ENCODE measurements at regions not wholly inside any gene's neighbourhood (a gene's known extent, or its start where the extent isn't known, plus 50 kb on each side); places are given as distances from the start of the nearest gene placed in this dataset.

GRCh38 chr20:43863821-43864544 is 50.7 kb upstream of the TOX2 start:
- no peak for DNase-seq (ENCODE audit: extremely low read depth, insufficient read length)
- no peaks in the 10 kb centered on the region for H3K36me3 ChIP-seq (ENCODE audit: control insufficient read depth, insufficient read depth, low read length)
- H3K4me3 ChIP-seq (replicated peaks; ENCODE audit: low read depth, low read length) = no peak overlapping the region
- no peak for TF ChIP-seq CTCF (IDR thresholded peaks at IDR 0.05; ENCODE audit: insufficient read depth, low read length, poor library complexity, severe bottlenecking)
- H3K27me3 ChIP-seq (replicated peaks; ENCODE audit: control insufficient read depth, insufficient read depth, low read length) = no peaks in the 10 kb centered on the region

DNA sequence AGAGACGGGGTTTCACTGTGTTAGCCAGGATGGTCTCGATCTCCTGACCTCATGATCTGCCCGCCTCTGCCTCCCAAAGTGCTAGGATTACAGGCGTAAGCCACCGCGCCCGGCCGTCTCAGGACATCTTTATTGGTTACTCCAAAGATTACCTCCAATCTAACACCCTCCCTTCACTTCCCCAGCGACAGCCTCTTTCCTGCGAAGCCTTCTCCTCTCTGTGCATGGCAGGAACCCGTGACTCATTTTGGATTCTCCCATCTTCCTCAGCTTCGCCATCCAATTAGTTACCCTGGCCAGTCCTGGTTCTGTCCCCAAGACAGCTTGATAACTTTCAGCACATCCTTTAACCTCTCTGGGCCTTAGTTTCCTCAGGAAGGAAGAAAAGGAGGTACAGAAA is 51.3 kb upstream of the TOX2 start:
- DNase-seq (ENCODE audit: extremely low read depth, insufficient read length) = no peak
- no peaks in the 10 kb centered on the region for H3K27me3 ChIP-seq (replicated peaks; ENCODE audit: control insufficient read depth, insufficient read depth, low read length)
- no peak overlapping the region for H3K4me3 ChIP-seq (replicated peaks; ENCODE audit: low read depth, low read length)
- TF ChIP-seq CTCF (IDR thresholded peaks at IDR 0.05; ENCODE audit: insufficient read depth, low read length, poor library complexity, severe bottlenecking) = no peak
- no peaks in the 10 kb centered on the region for H3K36me3 ChIP-seq (ENCODE audit: control insufficient read depth, insufficient read depth, low read length)

GRCh38 chr20:43862438-43862837 is 52.2 kb upstream of the TOX2 start:
- DNase-seq (ENCODE audit: extremely low read depth, insufficient read length) = no peak
- no peaks in the 10 kb centered on the region for H3K36me3 ChIP-seq (ENCODE audit: control insufficient read depth, insufficient read depth, low read length)
- no peaks in the 10 kb centered on the region for H3K27me3 ChIP-seq (replicated peaks; ENCODE audit: control insufficient read depth, insufficient read depth, low read length)
- no peak overlapping the region for H3K4me3 ChIP-seq (replicated peaks; ENCODE audit: low read depth, low read length)
- TF ChIP-seq CTCF (IDR thresholded peaks at IDR 0.05; ENCODE audit: insufficient read depth, low read length, poor library complexity, severe bottlenecking) = no peak

GRCh38 chr20:43859994-43860393 is 54.7 kb upstream of the TOX2 start:
- Histone ChIP-seq H3K36me3 (ENCODE audit: control insufficient read depth, insufficient read depth, low read length) (no peaks in the 10 kb centered on the region), H3K4me3 (replicated peaks; ENCODE audit: low read depth, low read length) (no peak overlapping the region), H3K27me3 (replicated peaks; ENCODE audit: control insufficient read depth, insufficient read depth, low read length) (no peaks in the 10 kb centered on the region)
- DNase-seq (ENCODE audit: extremely low read depth, insufficient read length) = no peak
- TF ChIP-seq CTCF (IDR thresholded peaks at IDR 0.05; ENCODE audit: insufficient read depth, low read length, poor library complexity, severe bottlenecking) = no peak

DNA sequence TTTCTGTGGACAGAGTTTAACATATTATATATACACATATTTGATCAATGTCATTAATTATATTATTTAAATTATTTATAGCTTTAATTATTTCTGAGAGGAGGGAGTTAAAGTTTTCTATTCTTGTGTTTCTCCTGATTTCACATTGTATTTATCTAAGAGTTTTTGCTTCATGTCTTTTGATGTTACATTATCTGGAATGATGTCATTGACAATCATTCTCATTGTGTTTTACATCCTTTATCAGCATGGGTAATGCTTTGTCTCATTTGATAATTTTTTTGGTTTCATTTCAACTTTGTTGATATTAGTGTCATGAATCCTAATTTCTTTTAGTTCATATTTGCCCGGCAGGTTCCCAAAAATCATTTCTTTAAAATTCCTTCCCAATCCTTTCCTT is 56.7 kb upstream of the TOX2 start:
- Histone ChIP-seq H3K36me3 (ENCODE audit: control insufficient read depth, insufficient read depth, low read length) (no peaks in the 10 kb centered on the region), H3K4me3 (replicated peaks; ENCODE audit: low read depth, low read length) (no peak overlapping the region), H3K27me3 (replicated peaks; ENCODE audit: control insufficient read depth, insufficient read depth, low read length) (no peaks in the 10 kb centered on the region)
- DNase-seq (ENCODE audit: extremely low read depth, insufficient read length) = no peak
- no peak for TF ChIP-seq CTCF (IDR thresholded peaks at IDR 0.05; ENCODE audit: insufficient read depth, low read length, poor library complexity, severe bottlenecking)

GRCh38 chr20:43857127-43857526 is 57.5 kb upstream of the TOX2 start:
- H3K36me3 ChIP-seq (ENCODE audit: control insufficient read depth, insufficient read depth, low read length) = no peaks in the 10 kb centered on the region
- no peak overlapping the region for H3K4me3 ChIP-seq (replicated peaks; ENCODE audit: low read depth, low read length)
- no peak for TF ChIP-seq CTCF (IDR thresholded peaks at IDR 0.05; ENCODE audit: insufficient read depth, low read length, poor library complexity, severe bottlenecking)
- DNase-seq (ENCODE audit: extremely low read depth, insufficient read length) = no peak
- no peaks in the 10 kb centered on the region for H3K27me3 ChIP-seq (replicated peaks; ENCODE audit: control insufficient read depth, insufficient read depth, low read length)

All from GM06990 (cell line).